ENCODE measurements at regions not wholly inside any gene's neighbourhood (a gene's known extent, or its start where the extent isn't known, plus 50 kb on each side); places are given as distances from the start of the nearest gene placed in this dataset.

DNA sequence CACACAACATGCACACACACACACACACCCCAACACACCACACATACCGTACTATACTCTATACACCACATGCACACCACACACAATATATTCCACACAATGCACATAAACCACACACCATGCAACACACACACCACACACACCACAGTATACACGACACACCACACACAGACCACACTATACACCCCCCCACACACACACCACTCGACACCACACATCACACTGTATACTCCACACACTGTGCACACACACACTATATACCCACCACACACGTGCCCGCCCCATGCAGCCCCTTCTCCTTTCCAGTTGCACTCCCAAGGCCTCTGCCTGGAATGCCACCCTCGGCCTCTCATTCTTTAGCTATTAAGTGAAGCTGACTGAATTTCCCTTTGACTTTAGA lies 148.2 kb upstream of the NOCT start:
- TF ChIP-seq, protein P1, sequence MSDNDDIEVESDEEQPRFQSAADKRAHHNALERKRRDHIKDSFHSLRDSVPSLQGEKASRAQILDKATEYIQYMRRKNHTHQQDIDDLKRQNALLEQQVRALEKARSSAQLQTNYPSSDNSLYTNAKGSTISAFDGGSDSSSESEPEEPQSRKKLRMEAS (IDR thresholded peaks at IDR 0.05; ENCODE audit: low read depth, low read length) = no peak
- TF ChIP-seq POLR2A (IDR thresholded peaks at IDR 0.05; ENCODE audit: extremely low read depth, insufficient read length) = no peak
- TF ChIP-seq MYC (IDR thresholded peaks at IDR 0.05; ENCODE audit: low read depth, low read length) = no peak
- TF ChIP-seq, protein P2, sequence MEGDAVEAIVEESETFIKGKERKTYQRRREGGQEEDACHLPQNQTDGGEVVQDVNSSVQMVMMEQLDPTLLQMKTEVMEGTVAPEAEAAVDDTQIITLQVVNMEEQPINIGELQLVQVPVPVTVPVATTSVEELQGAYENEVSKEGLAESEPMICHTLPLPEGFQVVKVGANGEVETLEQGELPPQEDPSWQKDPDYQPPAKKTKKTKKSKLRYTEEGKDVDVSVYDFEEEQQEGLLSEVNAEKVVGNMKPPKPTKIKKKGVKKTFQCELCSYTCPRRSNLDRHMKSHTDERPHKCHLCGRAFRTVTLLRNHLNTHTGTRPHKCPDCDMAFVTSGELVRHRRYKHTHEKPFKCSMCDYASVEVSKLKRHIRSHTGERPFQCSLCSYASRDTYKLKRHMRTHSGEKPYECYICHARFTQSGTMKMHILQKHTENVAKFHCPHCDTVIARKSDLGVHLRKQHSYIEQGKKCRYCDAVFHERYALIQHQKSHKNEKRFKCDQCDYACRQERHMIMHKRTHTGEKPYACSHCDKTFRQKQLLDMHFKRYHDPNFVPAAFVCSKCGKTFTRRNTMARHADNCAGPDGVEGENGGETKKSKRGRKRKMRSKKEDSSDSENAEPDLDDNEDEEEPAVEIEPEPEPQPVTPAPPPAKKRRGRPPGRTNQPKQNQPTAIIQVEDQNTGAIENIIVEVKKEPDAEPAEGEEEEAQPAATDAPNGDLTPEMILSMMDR (IDR thresholded peaks at IDR 0.05; ENCODE audit: low read depth, low read length) = no peak
- no peak overlapping the region for H3K4me3 ChIP-seq (ENCODE audit: low read depth, low read length)
- no peak for DNase-seq (ENCODE audit: low read depth)

DNA sequence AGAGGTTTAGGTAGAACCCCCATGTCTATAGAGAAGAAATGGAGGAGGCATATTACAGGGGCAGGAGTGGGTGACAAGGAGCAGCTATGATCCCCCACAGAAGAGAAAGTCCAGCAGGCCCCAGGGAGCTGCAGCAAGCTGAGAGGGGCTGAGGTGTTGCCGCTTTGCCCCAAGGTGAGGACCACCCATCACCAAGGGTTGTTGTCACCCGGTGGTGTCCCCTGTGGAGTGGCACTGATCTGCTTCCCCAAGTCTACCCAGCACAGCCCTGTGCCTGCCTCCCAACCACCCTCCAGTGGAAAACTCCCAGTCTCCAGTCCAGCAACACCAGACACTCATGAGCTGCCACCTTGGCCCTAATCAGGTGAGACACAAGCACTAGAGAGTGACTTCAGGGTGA lies 149.3 kb upstream of the NOCT start:
- DNase-seq (ENCODE audit: low read depth) = no peak
- no peak overlapping the region for H3K4me3 ChIP-seq (ENCODE audit: low read depth, low read length)
- TF ChIP-seq, protein P1 (IDR thresholded peaks at IDR 0.05; ENCODE audit: low read depth, low read length) = no peak
- TF ChIP-seq MYC (IDR thresholded peaks at IDR 0.05; ENCODE audit: low read depth, low read length) (no peak), POLR2A (IDR thresholded peaks at IDR 0.05; ENCODE audit: extremely low read depth, insufficient read length) (no peak)
- TF ChIP-seq, protein P2 (IDR thresholded peaks at IDR 0.05; ENCODE audit: low read depth, low read length) = no peak

DNA sequence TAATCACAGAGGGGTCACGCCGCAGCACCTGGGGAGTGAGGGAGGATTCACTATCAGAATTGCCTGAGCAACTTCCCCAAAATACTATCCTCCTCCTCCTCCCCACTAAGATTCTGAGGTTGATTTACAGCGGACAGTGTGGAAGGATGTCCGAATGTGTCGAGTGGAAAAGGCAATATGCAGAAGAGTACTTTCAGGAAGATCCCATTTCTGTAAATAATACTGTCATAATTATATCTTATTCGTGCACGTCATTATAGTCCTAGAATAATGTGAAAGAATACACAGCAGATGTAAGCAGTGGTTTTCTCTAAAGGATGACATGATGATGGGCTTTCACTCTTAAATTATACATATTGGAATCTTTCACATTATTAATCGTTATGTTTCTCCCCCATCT lies 149.8 kb upstream of the NOCT start:
- DNase-seq (ENCODE audit: low read depth) = no peak
- no peak overlapping the region for H3K4me3 ChIP-seq (ENCODE audit: low read depth, low read length)
- TF ChIP-seq POLR2A (IDR thresholded peaks at IDR 0.05; ENCODE audit: extremely low read depth, insufficient read length) (no peak), MYC (IDR thresholded peaks at IDR 0.05; ENCODE audit: low read depth, low read length) (no peak)
- TF ChIP-seq, protein P2 (IDR thresholded peaks at IDR 0.05; ENCODE audit: low read depth, low read length) = no peak
- TF ChIP-seq, protein P1 (IDR thresholded peaks at IDR 0.05; ENCODE audit: low read depth, low read length) = no peak

DNA sequence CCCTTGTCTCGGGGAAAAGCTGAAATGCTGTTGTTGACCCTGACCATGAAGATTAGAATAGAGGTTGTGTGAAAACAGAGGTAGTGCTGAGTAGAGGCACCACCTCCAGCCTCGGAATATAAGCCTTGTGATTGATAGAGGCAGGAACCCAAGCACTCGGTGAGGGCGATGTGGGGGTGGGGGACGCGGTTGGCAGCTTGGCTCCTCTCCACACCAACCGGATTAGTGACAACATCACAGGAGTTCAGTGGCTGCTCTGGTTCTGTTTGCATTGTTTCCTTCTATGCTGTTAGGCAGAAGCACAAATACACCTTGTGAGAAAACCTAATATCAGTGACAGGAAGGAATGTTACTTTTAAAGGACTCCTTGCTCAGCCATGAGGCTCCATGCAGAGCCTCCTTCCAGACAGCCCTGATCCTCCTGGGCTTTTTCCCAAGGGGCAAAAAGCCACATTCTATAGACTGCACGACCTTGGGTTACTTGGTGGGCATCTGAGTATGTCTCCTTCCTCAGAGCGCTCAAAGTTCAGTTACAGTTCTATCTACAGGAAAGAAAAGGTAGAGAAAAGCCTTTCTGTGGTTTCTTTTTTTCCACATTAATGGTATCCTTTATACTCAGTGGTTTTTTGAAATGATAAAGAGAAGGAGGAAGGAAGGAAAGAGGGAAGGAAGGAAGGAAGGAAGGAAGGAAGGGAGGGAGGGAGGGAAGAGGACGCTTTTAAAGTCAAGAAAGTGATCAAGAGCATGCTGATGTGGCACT lies 150.4 kb upstream of the NOCT start:
- H3K4me3 ChIP-seq (ENCODE audit: low read depth, low read length) = no peak overlapping the region
- no peak for DNase-seq (ENCODE audit: low read depth)
- TF ChIP-seq, protein P1 (IDR thresholded peaks at IDR 0.05; ENCODE audit: low read depth, low read length) = no peak
- TF ChIP-seq, protein P2 (IDR thresholded peaks at IDR 0.05; ENCODE audit: low read depth, low read length) = no peak
- TF ChIP-seq POLR2A (IDR thresholded peaks at IDR 0.05; ENCODE audit: extremely low read depth, insufficient read length) = no peak
- no peak for TF ChIP-seq MYC (IDR thresholded peaks at IDR 0.05; ENCODE audit: low read depth, low read length)

DNA sequence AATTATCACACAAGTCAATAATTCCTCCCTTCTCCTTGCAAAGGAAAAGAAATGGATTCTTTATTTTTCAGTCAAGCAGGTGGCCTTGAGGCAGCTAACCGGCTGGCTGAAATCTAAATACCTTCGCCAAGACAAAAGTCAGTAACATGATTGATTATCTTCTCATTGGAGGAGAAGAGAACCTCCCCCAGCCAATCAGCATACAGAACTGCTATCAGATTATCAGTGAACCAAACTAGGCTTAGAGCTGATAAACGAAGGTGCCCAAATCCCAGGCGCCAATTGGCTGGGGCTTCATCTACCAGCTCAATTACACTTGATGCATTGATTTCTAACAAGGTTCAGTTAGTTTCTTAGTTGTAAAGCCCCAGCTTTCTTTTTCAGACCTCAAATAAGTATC lies 152.4 kb upstream of the NOCT start:
- TF ChIP-seq POLR2A (IDR thresholded peaks at IDR 0.05; ENCODE audit: extremely low read depth, insufficient read length) (no peak), MYC (IDR thresholded peaks at IDR 0.05; ENCODE audit: low read depth, low read length) (no peak)
- TF ChIP-seq, protein P2 (IDR thresholded peaks at IDR 0.05; ENCODE audit: low read depth, low read length) = no peak
- TF ChIP-seq, protein P1 (IDR thresholded peaks at IDR 0.05; ENCODE audit: low read depth, low read length) = no peak
- no peak for DNase-seq (ENCODE audit: low read depth)
- no peak overlapping the region for H3K4me3 ChIP-seq (ENCODE audit: low read depth, low read length)
